ENCODE measurements at regions not wholly inside any gene's neighbourhood (a gene's known extent, or its start where the extent isn't known, plus 50 kb on each side); places are given as distances from the start of the nearest gene placed in this dataset.
"Not testable (repeated sequence)": the region's sequence is repeated elsewhere in the genome, so short reads cannot be mapped to it uniquely, and the experiment has no call there.

GRCh38 chr21:6541036-6541435 is 3980.3 kb upstream of the TPTE start:
- H3F3A ChIP-seq (ENCODE audit: insufficient read depth); H3K36me3 ChIP-seq (ENCODE audit: low read depth); H3K27ac ChIP-seq; H3K9me3 ChIP-seq (ENCODE audit: low read depth); H4K20me1 ChIP-seq (ENCODE audit: insufficient read depth); H3K4me1 ChIP-seq (ENCODE audit: insufficient read depth); H3K4me2 ChIP-seq (ENCODE audit: unreplicated experiment); H2AFZ ChIP-seq; H3K9me2 ChIP-seq (ENCODE audit: insufficient read depth); H3K9ac ChIP-seq; H3K4me3 ChIP-seq; H3K27me3 ChIP-seq (replicated peaks; ENCODE audit: insufficient read depth); H3K79me2 ChIP-seq (ENCODE audit: insufficient read depth); DNase-seq; in situ Hi-C loops (cut with MboI): not testable (repeated sequence)
- no CpG with 5 or more reads among the region's 11 CpGs for WGBS, 2 experiments (ENCODE audit: low coverage in 1 of 2, low lambda C conversion rate in 2 of 2, missing lambda C conversion rate in 2 of 2)

DNA sequence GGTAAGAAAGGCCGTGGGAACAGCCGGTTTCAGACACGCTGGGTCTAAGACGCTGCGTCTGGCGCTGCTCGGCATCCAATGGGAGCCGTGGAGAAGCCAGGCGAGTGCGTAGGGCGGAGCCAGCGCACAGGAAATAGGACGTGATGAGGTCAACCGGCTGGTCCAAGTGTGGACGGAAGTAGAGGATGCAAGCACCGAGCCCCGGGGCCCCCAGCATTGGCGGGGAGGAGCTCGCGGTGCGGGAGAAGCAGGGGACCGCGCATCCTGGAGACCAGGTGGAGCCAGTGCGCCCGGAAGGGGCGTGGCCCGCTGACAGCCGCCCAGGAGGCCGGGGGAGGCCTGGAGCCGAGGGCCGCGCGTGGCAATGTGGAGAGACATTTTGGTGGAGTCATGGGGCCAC is 3976.1 kb upstream of the TPTE start:
- H4K20me1 ChIP-seq (ENCODE audit: insufficient read depth); H3K27me3 ChIP-seq (replicated peaks; ENCODE audit: insufficient read depth); H3K36me3 ChIP-seq (ENCODE audit: low read depth); DNase-seq; H3K9me2 ChIP-seq (ENCODE audit: insufficient read depth); H3F3A ChIP-seq (ENCODE audit: insufficient read depth); H3K27ac ChIP-seq; H2AFZ ChIP-seq; H3K4me2 ChIP-seq (ENCODE audit: unreplicated experiment); H3K4me3 ChIP-seq; in situ Hi-C loops (cut with MboI); H3K9ac ChIP-seq; H3K9me3 ChIP-seq (ENCODE audit: low read depth); H3K79me2 ChIP-seq (ENCODE audit: insufficient read depth); H3K4me1 ChIP-seq (ENCODE audit: insufficient read depth): not testable (repeated sequence)
- no CpG with 5 or more reads among the region's 33 CpGs for WGBS, 2 experiments (ENCODE audit: low coverage in 1 of 2, low lambda C conversion rate in 2 of 2, missing lambda C conversion rate in 2 of 2)

DNA sequence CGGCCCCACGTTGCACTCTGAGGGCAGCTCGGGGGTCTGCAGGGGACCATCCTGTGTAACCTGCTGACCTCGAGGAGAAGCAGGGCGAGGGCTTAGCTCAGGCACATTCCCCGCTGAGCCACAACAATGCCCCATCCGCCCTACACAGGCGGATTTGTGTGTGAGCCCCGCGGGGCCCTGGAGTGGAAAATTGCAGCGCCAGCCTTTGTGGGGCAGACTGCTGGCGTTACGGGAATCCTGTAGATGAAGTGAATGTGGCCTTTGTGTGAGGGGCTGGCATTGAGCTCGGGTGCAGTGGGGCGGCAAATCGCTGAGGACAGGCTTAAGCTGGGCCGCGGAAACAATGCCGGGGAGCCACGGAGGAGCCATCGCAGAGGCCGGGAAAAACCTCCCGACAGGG is 3970.3 kb upstream of the TPTE start:
- H3K36me3 ChIP-seq (ENCODE audit: low read depth); H3K27me3 ChIP-seq (replicated peaks; ENCODE audit: insufficient read depth); H3K79me2 ChIP-seq (ENCODE audit: insufficient read depth); H4K20me1 ChIP-seq (ENCODE audit: insufficient read depth); H3F3A ChIP-seq (ENCODE audit: insufficient read depth); H3K9me2 ChIP-seq (ENCODE audit: insufficient read depth); H3K9me3 ChIP-seq (ENCODE audit: low read depth); H3K4me2 ChIP-seq (ENCODE audit: unreplicated experiment); H3K9ac ChIP-seq; H3K27ac ChIP-seq; H3K4me3 ChIP-seq; H3K4me1 ChIP-seq (ENCODE audit: insufficient read depth); in situ Hi-C loops (cut with MboI); DNase-seq; H2AFZ ChIP-seq: not testable (repeated sequence)
- no CpG with 5 or more reads among the region's 23 CpGs for WGBS, 2 experiments (ENCODE audit: low coverage in 1 of 2, low lambda C conversion rate in 2 of 2, missing lambda C conversion rate in 2 of 2)

GRCh38 chr21:6553505-6554376 is 3967.6 kb upstream of the TPTE start:
- H3K36me3 ChIP-seq (ENCODE audit: low read depth); H3K4me2 ChIP-seq (ENCODE audit: unreplicated experiment); H3K27me3 ChIP-seq (replicated peaks; ENCODE audit: insufficient read depth); H3K79me2 ChIP-seq (ENCODE audit: insufficient read depth); H3K9me3 ChIP-seq (ENCODE audit: low read depth); H3K9me2 ChIP-seq (ENCODE audit: insufficient read depth); H4K20me1 ChIP-seq (ENCODE audit: insufficient read depth); H3F3A ChIP-seq (ENCODE audit: insufficient read depth); DNase-seq; H3K4me3 ChIP-seq; H3K9ac ChIP-seq; H2AFZ ChIP-seq; H3K27ac ChIP-seq; H3K4me1 ChIP-seq (ENCODE audit: insufficient read depth); in situ Hi-C loops (cut with MboI): not testable (repeated sequence)
- no CpG with 5 or more reads among the region's 24 CpGs for WGBS, 2 experiments (ENCODE audit: low coverage in 1 of 2, low lambda C conversion rate in 2 of 2, missing lambda C conversion rate in 2 of 2)

GRCh38 chr21:6554377-6554864 is 3967.0 kb upstream of the TPTE start:
- H4K20me1 ChIP-seq (ENCODE audit: insufficient read depth); H3K27me3 ChIP-seq (replicated peaks; ENCODE audit: insufficient read depth); H3K9me2 ChIP-seq (ENCODE audit: insufficient read depth); in situ Hi-C loops (cut with MboI); H3F3A ChIP-seq (ENCODE audit: insufficient read depth); DNase-seq; H3K9ac ChIP-seq; H3K9me3 ChIP-seq (ENCODE audit: low read depth); H3K4me3 ChIP-seq; H3K4me2 ChIP-seq (ENCODE audit: unreplicated experiment); H3K79me2 ChIP-seq (ENCODE audit: insufficient read depth); H3K27ac ChIP-seq; H3K4me1 ChIP-seq (ENCODE audit: insufficient read depth); H3K36me3 ChIP-seq (ENCODE audit: low read depth); H2AFZ ChIP-seq: not testable (repeated sequence)
- no CpG with 5 or more reads among the region's 9 CpGs for WGBS, 2 experiments (ENCODE audit: low coverage in 1 of 2, low lambda C conversion rate in 2 of 2, missing lambda C conversion rate in 2 of 2)

DNA sequence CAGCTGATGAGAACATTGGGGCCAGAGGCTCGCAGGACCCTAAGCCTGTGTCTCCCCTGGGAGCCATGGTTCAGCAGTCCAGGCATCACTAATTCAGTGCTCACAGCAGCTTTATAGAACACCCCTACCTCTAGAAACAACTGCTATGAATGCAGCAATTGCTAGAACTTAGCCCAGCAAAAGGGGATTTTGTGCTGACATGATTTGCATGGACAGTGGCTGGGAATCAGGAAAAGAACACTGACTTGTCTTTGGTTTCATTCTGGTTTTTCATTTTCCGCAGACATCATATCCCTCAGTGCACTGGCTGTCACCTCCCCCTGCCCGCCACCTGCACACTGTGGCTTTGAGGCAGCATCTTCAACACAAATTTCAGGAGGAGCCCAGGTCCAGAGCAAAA is 3964.9 kb upstream of the TPTE start:
- H3K27me3 ChIP-seq (replicated peaks; ENCODE audit: insufficient read depth); H4K20me1 ChIP-seq (ENCODE audit: insufficient read depth); H3K79me2 ChIP-seq (ENCODE audit: insufficient read depth); H3K9me3 ChIP-seq (ENCODE audit: low read depth); H3K4me3 ChIP-seq; H3K9ac ChIP-seq; DNase-seq; H3K9me2 ChIP-seq (ENCODE audit: insufficient read depth); in situ Hi-C loops (cut with MboI); H3K36me3 ChIP-seq (ENCODE audit: low read depth); H3K27ac ChIP-seq; H3F3A ChIP-seq (ENCODE audit: insufficient read depth); H2AFZ ChIP-seq; H3K4me1 ChIP-seq (ENCODE audit: insufficient read depth); H3K4me2 ChIP-seq (ENCODE audit: unreplicated experiment): not testable (repeated sequence)
- no CpG with 5 or more reads among the region's 3 CpGs for WGBS, 2 experiments (ENCODE audit: low coverage in 1 of 2, low lambda C conversion rate in 2 of 2, missing lambda C conversion rate in 2 of 2)

GRCh38 chr21:6557415-6557814 is 3964.0 kb upstream of the TPTE start:
- in situ Hi-C loops (cut with MboI); H3K9me3 ChIP-seq (ENCODE audit: low read depth); H3K79me2 ChIP-seq (ENCODE audit: insufficient read depth); H2AFZ ChIP-seq; H4K20me1 ChIP-seq (ENCODE audit: insufficient read depth); H3K4me1 ChIP-seq (ENCODE audit: insufficient read depth); H3F3A ChIP-seq (ENCODE audit: insufficient read depth); H3K4me3 ChIP-seq; DNase-seq; H3K9ac ChIP-seq; H3K27me3 ChIP-seq (replicated peaks; ENCODE audit: insufficient read depth); H3K9me2 ChIP-seq (ENCODE audit: insufficient read depth); H3K4me2 ChIP-seq (ENCODE audit: unreplicated experiment); H3K36me3 ChIP-seq (ENCODE audit: low read depth); H3K27ac ChIP-seq: not testable (repeated sequence)
- no CpG with 5 or more reads among the region's 14 CpGs for WGBS, 2 experiments (ENCODE audit: low coverage in 1 of 2, low lambda C conversion rate in 2 of 2, missing lambda C conversion rate in 2 of 2)

DNA sequence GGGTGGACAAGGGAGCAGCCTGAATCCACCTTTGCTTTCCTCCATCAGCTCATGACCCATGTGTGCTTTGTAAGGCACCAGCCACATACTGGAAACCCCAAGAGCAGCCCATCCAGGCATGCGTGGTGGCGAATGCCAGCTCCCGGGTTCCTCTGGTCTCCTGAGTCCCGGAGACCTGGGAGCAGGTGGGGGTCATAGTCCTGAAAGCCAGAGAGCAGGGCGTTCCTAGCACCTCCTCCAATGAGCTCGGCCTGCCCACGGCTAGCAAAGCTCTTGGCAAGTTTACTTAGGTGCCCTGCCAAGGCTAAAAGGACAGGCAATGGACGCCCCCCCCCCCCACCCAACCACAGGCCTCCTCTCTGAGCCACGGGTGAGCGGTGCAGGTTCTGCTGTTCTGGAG is 3960.2 kb upstream of the TPTE start:
- H3K27me3 ChIP-seq (replicated peaks; ENCODE audit: insufficient read depth); H3K4me3 ChIP-seq; H3K36me3 ChIP-seq (ENCODE audit: low read depth); DNase-seq; H4K20me1 ChIP-seq (ENCODE audit: insufficient read depth); H3K9me2 ChIP-seq (ENCODE audit: insufficient read depth); H3F3A ChIP-seq (ENCODE audit: insufficient read depth); H3K79me2 ChIP-seq (ENCODE audit: insufficient read depth); in situ Hi-C loops (cut with MboI); H3K4me1 ChIP-seq (ENCODE audit: insufficient read depth); H3K9ac ChIP-seq; H3K27ac ChIP-seq; H2AFZ ChIP-seq; H3K9me3 ChIP-seq (ENCODE audit: low read depth); H3K4me2 ChIP-seq (ENCODE audit: unreplicated experiment): not testable (repeated sequence)
- WGBS, 2 experiments (ENCODE audit: low coverage in 1 of 2, low lambda C conversion rate in 2 of 2, missing lambda C conversion rate in 2 of 2), result 20% methylated on average over 1 of the region's 10 CpGs; no CpG with 5 or more reads in 1 of the 2 experiments
